Parathyroid adenoma (tissue), 2 donors: ENCODE measurements at regions not wholly inside any gene's neighbourhood (a gene's known extent, or its start where the extent isn't known, plus 50 kb on each side); places are given as distances from the start of the nearest gene placed in this dataset.

Experiments
- H2AFZ ChIP-seq: fragments of 300-600 bp; sonication (generic); one replicate; pipeline ENCODE4 v1.7.0; 2017; ENCODE audit warnings: antibody characterized with exemption, mild to moderate bottlenecking
- H3K27ac ChIP-seq: fragments of 300-600 bp; sonication (generic); one replicate; pipeline ENCODE4 v1.7.0; 2017
- H3K27me3 ChIP-seq: fragments of 300-600 bp; sonication (generic); one replicate; pipeline ENCODE4 v1.7.0; 2017; ENCODE audit warnings: low read length; ENCODE audit not compliant: control insufficient read depth, insufficient read depth
- H3K36me3 ChIP-seq: fragments of 300-600 bp; sonication (generic); one replicate; pipeline ENCODE4 v1.7.0; 2017; ENCODE audit warnings: low read length; ENCODE audit not compliant: control insufficient read depth, insufficient read depth
- H3K4me1 ChIP-seq: fragments of 300-600 bp; sonication (generic); one replicate; pipeline ENCODE4 v1.7.0; 2017; ENCODE audit warnings: control low read depth
- H3K4me2 ChIP-seq: fragments of 300-600 bp; sonication (generic); one replicate; pipeline ENCODE4 v1.7.0; 2017; ENCODE audit warnings: low read length
- H3K4me3 ChIP-seq: fragments of 300-600 bp; sonication (generic); one replicate; pipeline ENCODE4 v1.7.0; 2017; ENCODE audit warnings: low read depth, low read length
- H3K79me2 ChIP-seq: fragments of 300-600 bp; sonication (generic); one replicate; pipeline ENCODE4 v1.7.0; 2017; ENCODE audit warnings: control low read depth
- H3K9ac ChIP-seq: fragments of 300-600 bp; sonication (generic); one replicate; pipeline ENCODE4 v1.7.0; 2017; ENCODE audit warnings: mild to moderate bottlenecking
- H3K9me3 ChIP-seq: fragments of 300-600 bp; sonication (generic); one replicate; pipeline ENCODE4 v1.7.0; 2017; ENCODE audit warnings: low read length; ENCODE audit not compliant: control insufficient read depth
- CTCF ChIP-seq: fragments of 300-600 bp; sonication (generic); IDR thresholded peaks from one replicate; pipeline ENCODE4 v1.7.0; 2017; ENCODE audit warnings: antibody characterized with exemption, mild to moderate bottlenecking
- donor health status: primary hyperparathyroidism.

GRCh38 chr15:26182441-26182840, 319.3 kb upstream of the ATP10A start:
- Histone ChIP-seq H3K36me3 (no peaks in the 10 kb centered on the region), H3K27ac (no peak overlapping the region), H3K27me3 (no peaks in the 10 kb centered on the region), H3K4me1 (no peaks in the 10 kb centered on the region), H3K9ac (no peak overlapping the region), H3K9me3 (no peaks in the 10 kb centered on the region), H3K4me2 (no peak overlapping the region), H3K4me3 (no peak overlapping the region), H3K79me2 (no peaks in the 10 kb centered on the region), H2AFZ (no peak overlapping the region)
- no peak for TF ChIP-seq CTCF

- Histone ChIP-seq H3K9me3 (no peaks in the 10 kb centered on the region), H3K4me3 (no peak overlapping the region), H3K79me2 (no peaks in the 10 kb centered on the region), H3K27me3 (no peaks in the 10 kb centered on the region), H2AFZ (no peak overlapping the region), H3K9ac (no peak overlapping the region), H3K36me3 (no peaks in the 10 kb centered on the region), H3K4me1 (no peaks in the 10 kb centered on the region), H3K4me2 (no peak overlapping the region), H3K27ac (no peak overlapping the region)
- TF ChIP-seq CTCF: no peak
These were observed 316.8 kb upstream of the ATP10A start for GRCh38 chr15:26179906-26180305.

GRCh38 chr15:26178640-26179220, 315.6 kb upstream of the ATP10A start:
- Histone ChIP-seq H3K9ac (no peak overlapping the region), H3K9me3 (no peaks in the 10 kb centered on the region), H3K79me2 (no peaks in the 10 kb centered on the region), H3K36me3 (no peaks in the 10 kb centered on the region), H3K27ac (no peak overlapping the region), H3K27me3 (no peaks in the 10 kb centered on the region), H3K4me2 (no peak overlapping the region), H3K4me3 (no peak overlapping the region), H3K4me1 (no peaks in the 10 kb centered on the region), H2AFZ (no peak overlapping the region)
- no peak for TF ChIP-seq CTCF

- no peaks in the 10 kb centered on the region for H3K9me3 ChIP-seq
- H3K4me3 ChIP-seq: no peak overlapping the region
- H2AFZ ChIP-seq: no peak overlapping the region
These were observed 314.7 kb upstream of the ATP10A start for GRCh38 chr15:26177816-26178215.

More at GRCh38 chr15:26177816-26178215, 314.7 kb upstream of the ATP10A start:
- no peaks in the 10 kb centered on the region for H3K27me3 ChIP-seq
- no peaks in the 10 kb centered on the region for H3K36me3 ChIP-seq
- TF ChIP-seq CTCF: no peak
- no peaks in the 10 kb centered on the region for H3K4me1 ChIP-seq
- H3K79me2 ChIP-seq: no peaks in the 10 kb centered on the region
- no peak overlapping the region for H3K9ac ChIP-seq
- no peak overlapping the region for H3K27ac ChIP-seq
- H3K4me2 ChIP-seq: no peak overlapping the region
